Keratinocyte (primary cell): ENCODE measurements at regions not wholly inside any gene's neighbourhood (a gene's known extent, or its start where the extent isn't known, plus 50 kb on each side); places are given as distances from the start of the nearest gene placed in this dataset.

Experiments used
- DNase-seq: peaks from one replicate; pipeline ENCODE4 v3.0.0-alpha.2; 2011; ENCODE audit warnings: low read depth, missing footprints, low spot score
- FAIRE-seq: peaks from 2 replicates; lab custom pipeline; 2011; peaks lifted over from hg19 to GRCh38; lab: Jason Lieb, UNC
- H2AFZ ChIP-seq: 2 replicates; pipeline ENCODE4 v1.6.0; 2012; ENCODE audit warnings: low read length, control low read depth, inconsistent platforms; ENCODE audit not compliant: control insufficient read depth
- H3K27ac ChIP-seq: 2 replicates; pipeline ENCODE4 v1.5.1; 2011; ENCODE audit warnings: low read length; ENCODE audit not compliant: control insufficient read depth, insufficient read depth
- H3K27me3 ChIP-seq: 3 replicates; pipeline ENCODE4 v1.6.0; 2011; ENCODE audit warnings: low read length; ENCODE audit not compliant: control insufficient read depth, insufficient read depth; ENCODE audit errors: extremely low read depth
- H3K36me3 ChIP-seq, 2 experiments: 2 replicates in 1 of 2; 3 replicates in 1 of 2; pipeline ENCODE4 v1.5.1; 2011; ENCODE audit warnings: low read length in 2 of 2, mild to moderate bottlenecking in 1 of 2; ENCODE audit not compliant: control insufficient read depth in 2 of 2, insufficient read depth in 2 of 2; ENCODE audit errors: extremely low read depth in 1 of 2
- H3K4me1 ChIP-seq: 3 replicates; pipeline ENCODE4 v1.5.1; 2011; ENCODE audit warnings: low read length; ENCODE audit not compliant: control insufficient read depth, insufficient read depth; ENCODE audit errors: extremely low read depth
- H3K4me2 ChIP-seq: 3 replicates; pipeline ENCODE4 v1.6.0; 2011; ENCODE audit warnings: low read depth, low read length; ENCODE audit not compliant: control insufficient read depth, insufficient read depth; ENCODE audit errors: extremely low read depth
- H3K4me3 ChIP-seq, 3 experiments: fragments of 200-600 bp in 1 of 3; sonication (generic) in 1 of 3; 2 replicates in 2 of 3; 3 replicates in 1 of 3; pipeline ENCODE4 v1.5.1; 2011 to 2016; ENCODE audit warnings: low read length in 3 of 3, mild to moderate bottlenecking in 3 of 3, control low read depth in 2 of 3, inconsistent platforms in 1 of 3, low read depth in 1 of 3, mixed read lengths in 1 of 3, mixed run types in 1 of 3, moderate library complexity in 1 of 3; ENCODE audit not compliant: control insufficient read depth in 2 of 3, insufficient read depth in 2 of 3; ENCODE audit errors: extremely low read depth in 1 of 3
- H3K79me2 ChIP-seq: 2 replicates; pipeline ENCODE4 v1.6.0; 2012; ENCODE audit warnings: low read length; ENCODE audit not compliant: control insufficient read depth, insufficient read depth
- H3K9ac ChIP-seq: 3 replicates; pipeline ENCODE4 v1.6.0; 2011; ENCODE audit warnings: low read length; ENCODE audit not compliant: control insufficient read depth, insufficient read depth; ENCODE audit errors: extremely low read depth
- H3K9me1 ChIP-seq: 3 replicates; pipeline ENCODE4 v1.6.0; 2011; ENCODE audit warnings: low read length; ENCODE audit not compliant: control insufficient read depth, insufficient read depth; ENCODE audit errors: extremely low read depth
- H3K9me3 ChIP-seq: 2 replicates; pipeline ENCODE4 v1.5.1; 2012; ENCODE audit warnings: low read depth, low read length; ENCODE audit not compliant: control insufficient read depth
- H4K20me1 ChIP-seq: 3 replicates; pipeline ENCODE4 v1.6.0; 2011; ENCODE audit warnings: low read length; ENCODE audit not compliant: control insufficient read depth, insufficient read depth; ENCODE audit errors: extremely low read depth
- EZH2 ChIP-seq: IDR thresholded peaks from one replicate; pipeline ENCODE4 v1.6.1; 2012; ENCODE audit warnings: inconsistent platforms, mild to moderate bottlenecking, low read length, moderate library complexity
- dilution Hi-C: fragments of 300-500 bp; cut with MboI; formaldehyde crosslinking; loops from one replicate; pipeline ENCODE4 v1.7.0; 2020; ENCODE audit warnings: low sequenced_read_pairs; ENCODE audit not compliant: extremely low pct_ligation_motif_present
- TF ChIP-seq, protein P1 (sequence below), 3 experiments: IDR thresholded peaks in 1 of 3; conservative IDR thresholded peaks in 1 of 3; optimal IDR thresholded peaks in 1 of 3; 2 replicates in 2 of 3; 3 replicates in 1 of 3; pipeline versions ENCODE3 to v1.5.1; 2011; ENCODE audit warnings: low read length in 3 of 3, mild to moderate bottlenecking in 3 of 3, moderate library complexity in 2 of 3, control low read depth in 1 of 3, inconsistent platforms in 1 of 3; ENCODE audit not compliant: insufficient read depth in 2 of 3; ENCODE audit errors: extremely low read depth in 1 of 3

DNA sequence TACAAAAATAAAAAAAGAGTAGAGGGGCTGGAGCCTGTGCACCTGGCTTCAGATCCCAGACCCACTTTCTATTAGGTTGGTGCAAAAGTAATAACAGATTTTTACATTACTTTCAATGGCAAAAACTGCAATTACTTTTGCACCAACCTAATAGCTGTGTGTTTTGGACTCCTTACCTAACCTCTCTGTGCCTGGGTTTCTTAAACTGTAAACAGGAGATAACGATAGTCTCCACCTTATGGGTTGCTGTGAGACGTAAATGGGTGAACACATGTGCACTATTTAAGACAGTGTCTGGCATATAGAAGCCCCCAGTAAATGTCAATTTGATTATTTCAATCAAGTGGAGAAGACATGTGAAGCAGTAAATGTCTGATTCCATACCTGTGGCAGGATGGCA lies 89.7 kb downstream of the TFAP2C start:
- no peak overlapping the region for H3K4me2 ChIP-seq
- H3K4me3 ChIP-seq: no peak overlapping the region
- H2AFZ ChIP-seq: no peak overlapping the region
- no peaks in the 10 kb centered on the region for H3K9me3 ChIP-seq
- no peaks in the 10 kb centered on the region for H4K20me1 ChIP-seq
- peaks cover 12% of the 10 kb centered on the region for H3K4me1 ChIP-seq
- H3K79me2 ChIP-seq: no peaks in the 10 kb centered on the region
- TF ChIP-seq, protein P1, sequence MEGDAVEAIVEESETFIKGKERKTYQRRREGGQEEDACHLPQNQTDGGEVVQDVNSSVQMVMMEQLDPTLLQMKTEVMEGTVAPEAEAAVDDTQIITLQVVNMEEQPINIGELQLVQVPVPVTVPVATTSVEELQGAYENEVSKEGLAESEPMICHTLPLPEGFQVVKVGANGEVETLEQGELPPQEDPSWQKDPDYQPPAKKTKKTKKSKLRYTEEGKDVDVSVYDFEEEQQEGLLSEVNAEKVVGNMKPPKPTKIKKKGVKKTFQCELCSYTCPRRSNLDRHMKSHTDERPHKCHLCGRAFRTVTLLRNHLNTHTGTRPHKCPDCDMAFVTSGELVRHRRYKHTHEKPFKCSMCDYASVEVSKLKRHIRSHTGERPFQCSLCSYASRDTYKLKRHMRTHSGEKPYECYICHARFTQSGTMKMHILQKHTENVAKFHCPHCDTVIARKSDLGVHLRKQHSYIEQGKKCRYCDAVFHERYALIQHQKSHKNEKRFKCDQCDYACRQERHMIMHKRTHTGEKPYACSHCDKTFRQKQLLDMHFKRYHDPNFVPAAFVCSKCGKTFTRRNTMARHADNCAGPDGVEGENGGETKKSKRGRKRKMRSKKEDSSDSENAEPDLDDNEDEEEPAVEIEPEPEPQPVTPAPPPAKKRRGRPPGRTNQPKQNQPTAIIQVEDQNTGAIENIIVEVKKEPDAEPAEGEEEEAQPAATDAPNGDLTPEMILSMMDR (optimal IDR thresholded peaks at IDR 0.05 in 1 of 3, IDR thresholded peaks at IDR 0.05 in 1 of 3, conservative IDR thresholded peaks at IDR 0.05 in 1 of 3; ENCODE audit: extremely low read depth in 1 of 3, insufficient read depth in 2 of 3, low read length in 3 of 3): no peak
- no peak for TF ChIP-seq EZH2
- H3K9ac ChIP-seq: no peak overlapping the region
- no peak for DNase-seq
- no peaks in the 10 kb centered on the region for H3K27me3 ChIP-seq
- dilution Hi-C loops: no loop called here
- no peak overlapping the region for H3K27ac ChIP-seq
- H3K9me1 ChIP-seq: no peaks in the 10 kb centered on the region
- no peaks in the 10 kb centered on the region for H3K36me3 ChIP-seq
- no peak for FAIRE-seq

DNA sequence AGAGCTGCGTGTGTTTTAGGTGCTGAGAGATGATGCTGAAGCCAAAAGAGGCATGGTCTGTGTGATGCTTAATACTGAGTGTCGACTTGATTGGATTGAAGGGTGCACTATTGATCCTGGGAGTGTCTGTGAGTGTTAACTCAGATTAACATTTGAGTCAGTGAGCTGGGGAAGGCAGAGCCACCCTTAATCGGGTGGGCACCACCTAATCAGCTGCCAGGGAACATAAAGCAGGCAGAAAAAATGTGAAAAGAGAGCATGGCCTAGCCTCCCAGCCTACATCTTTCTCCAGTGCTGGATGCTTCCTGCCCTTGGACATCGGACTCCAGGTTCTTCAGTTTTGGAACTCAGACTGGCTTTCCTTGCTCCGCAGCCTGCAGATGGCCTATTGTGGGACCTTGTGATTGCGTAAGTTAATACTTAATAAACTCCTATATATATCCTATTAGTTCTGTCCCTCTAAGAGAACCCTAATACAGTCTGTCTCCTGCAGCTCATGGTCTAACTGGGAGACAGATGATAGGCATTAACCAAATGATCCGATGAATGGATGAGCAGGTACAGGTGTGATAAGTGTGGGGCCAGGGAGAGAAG lies 91.6 kb downstream of the TFAP2C start:
- Histone ChIP-seq H3K9me1 (no peaks in the 10 kb centered on the region), H4K20me1 (no peaks in the 10 kb centered on the region), H3K27me3 (no peaks in the 10 kb centered on the region), H3K4me1 (peaks cover 12% of the 10 kb centered on the region), H3K4me3 (no peak overlapping the region), H3K36me3 (no peaks in the 10 kb centered on the region), H2AFZ (no peak overlapping the region), H3K79me2 (no peaks in the 10 kb centered on the region), H3K9me3 (no peaks in the 10 kb centered on the region), H3K9ac (no peak overlapping the region), H3K4me2 (no peak overlapping the region), H3K27ac (no peak overlapping the region)
- dilution Hi-C loops: no loop called here
- TF ChIP-seq, protein P1 (optimal IDR thresholded peaks at IDR 0.05 in 1 of 3, IDR thresholded peaks at IDR 0.05 in 1 of 3, conservative IDR thresholded peaks at IDR 0.05 in 1 of 3; ENCODE audit: extremely low read depth in 1 of 3, insufficient read depth in 2 of 3, low read length in 3 of 3): no peak
- DNase-seq (no peak), FAIRE-seq (no peak)
